GM21381 (cell line): ENCODE measurements at regions not wholly inside any gene's neighbourhood (a gene's known extent, or its start where the extent isn't known, plus 50 kb on each side); places are given as distances from the start of the nearest gene placed in this dataset.

Experiments used
- ATAC-seq: cut with Tn5 transposase; IDR thresholded peaks from one replicate; pipeline ENCODE4 v1.9.1; 2021; ENCODE audit warnings: mild to moderate bottlenecking, moderate library complexity; ENCODE audit not compliant: unreplicated experiment

- ATAC-seq: no peak
Measured at GRCh38 chr11:112728716-112729115, 232.5 kb upstream of the NCAM1 start.

- ATAC-seq: no peak
Measured at GRCh38 chr11:112730591-112730990, 230.6 kb upstream of the NCAM1 start.

GRCh38 chr11:112731538-112731937 lies 229.7 kb upstream of the NCAM1 start:
- ATAC-seq: no peak

GRCh38 chr11:112732031-112732430 lies 229.2 kb upstream of the NCAM1 start:
- no peak for ATAC-seq

- no peak for ATAC-seq
Measured at GRCh38 chr11:112734207-112734606, 227.0 kb upstream of the NCAM1 start.

- ATAC-seq: no peak
Measured at GRCh38 chr11:112735470-112735869, 225.8 kb upstream of the NCAM1 start.

GRCh38 chr11:112744041-112744440 lies 217.2 kb upstream of the NCAM1 start:
- no peak for ATAC-seq

GRCh38 chr11:112745973-112746372 lies 215.2 kb upstream of the NCAM1 start:
- ATAC-seq: no peak

- ATAC-seq: no peak
Measured at GRCh38 chr11:112748252-112748651, 213.0 kb upstream of the NCAM1 start.

- no peak for ATAC-seq
Measured at GRCh38 chr11:112748713-112749543, 212.3 kb upstream of the NCAM1 start.

GRCh38 chr11:112751329-112751728 lies 209.9 kb upstream of the NCAM1 start:
- no peak for ATAC-seq

- no peak for ATAC-seq
Measured at GRCh38 chr11:112751772-112752171, 209.4 kb upstream of the NCAM1 start.

- ATAC-seq: no peak
Measured at GRCh38 chr11:112752563-112752962, 208.7 kb upstream of the NCAM1 start.

- no peak for ATAC-seq
Measured at GRCh38 chr11:112753706-112754105, 207.5 kb upstream of the NCAM1 start.

- no peak for ATAC-seq
Measured at GRCh38 chr11:112759418-112759817, 201.8 kb upstream of the NCAM1 start.

GRCh38 chr11:112760396-112761059 lies 200.7 kb upstream of the NCAM1 start:
- ATAC-seq: no peak

- no peak for ATAC-seq
Measured at GRCh38 chr11:112761911-112762706, 199.1 kb upstream of the NCAM1 start.

- no peak for ATAC-seq
Measured at GRCh38 chr11:112762707-112763090, 198.5 kb upstream of the NCAM1 start.

- ATAC-seq: no peak
Measured at GRCh38 chr11:112765337-112765736, 195.9 kb upstream of the NCAM1 start.

- ATAC-seq: no peak
Measured at GRCh38 chr11:112769170-112769569, 192.1 kb upstream of the NCAM1 start.

GRCh38 chr11:112769584-112769983 lies 191.6 kb upstream of the NCAM1 start:
- no peak for ATAC-seq

- no peak for ATAC-seq
Measured at GRCh38 chr11:112770033-112770432, 191.2 kb upstream of the NCAM1 start.
